Lower leg skin (tissue), 3 donors: ENCODE measurements at regions not wholly inside any gene's neighbourhood (a gene's known extent, or its start where the extent isn't known, plus 50 kb on each side); places are given as distances from the start of the nearest gene placed in this dataset.

Source experiments
- POLR2A ChIP-seq, 2 donors: fragments of 450-650 bp; IDR thresholded peaks; one replicate each; pipeline ENCODE4 v1.6.1; 2016 to 2017; ENCODE audit warnings: antibody characterized with exemption in 2 of 2, mild to moderate bottlenecking in 1 of 2, moderate library complexity in 1 of 2
- TF ChIP-seq, protein P1 (sequence below), 3 donors: fragments of 450-650 bp; IDR thresholded peaks; one replicate each; pipeline ENCODE4 v1.5.1; 2016; ENCODE audit warnings: antibody characterized with exemption in 3 of 3, mild to moderate bottlenecking in 3 of 3, moderate library complexity in 2 of 3

DNA sequence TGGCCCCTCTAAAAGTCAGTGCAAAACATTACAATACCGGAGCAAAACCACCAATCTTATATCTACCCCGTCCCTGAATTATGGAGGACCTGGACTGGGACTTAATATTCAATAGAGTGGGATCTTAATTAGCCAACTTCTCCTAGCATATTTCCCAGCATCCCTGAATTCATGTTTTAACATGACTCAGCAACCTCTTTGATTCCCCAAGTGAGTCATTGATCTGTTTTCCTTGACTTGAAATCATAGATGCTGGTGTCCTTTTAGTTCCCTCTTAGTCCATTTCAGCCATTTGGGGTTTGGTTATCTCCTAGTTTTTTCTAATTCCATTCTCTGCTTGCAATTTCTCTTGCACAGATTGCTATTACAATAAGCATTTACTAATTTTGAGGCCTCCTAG, 677.7 kb upstream of the CELF4 start:
- TF ChIP-seq, protein P1, sequence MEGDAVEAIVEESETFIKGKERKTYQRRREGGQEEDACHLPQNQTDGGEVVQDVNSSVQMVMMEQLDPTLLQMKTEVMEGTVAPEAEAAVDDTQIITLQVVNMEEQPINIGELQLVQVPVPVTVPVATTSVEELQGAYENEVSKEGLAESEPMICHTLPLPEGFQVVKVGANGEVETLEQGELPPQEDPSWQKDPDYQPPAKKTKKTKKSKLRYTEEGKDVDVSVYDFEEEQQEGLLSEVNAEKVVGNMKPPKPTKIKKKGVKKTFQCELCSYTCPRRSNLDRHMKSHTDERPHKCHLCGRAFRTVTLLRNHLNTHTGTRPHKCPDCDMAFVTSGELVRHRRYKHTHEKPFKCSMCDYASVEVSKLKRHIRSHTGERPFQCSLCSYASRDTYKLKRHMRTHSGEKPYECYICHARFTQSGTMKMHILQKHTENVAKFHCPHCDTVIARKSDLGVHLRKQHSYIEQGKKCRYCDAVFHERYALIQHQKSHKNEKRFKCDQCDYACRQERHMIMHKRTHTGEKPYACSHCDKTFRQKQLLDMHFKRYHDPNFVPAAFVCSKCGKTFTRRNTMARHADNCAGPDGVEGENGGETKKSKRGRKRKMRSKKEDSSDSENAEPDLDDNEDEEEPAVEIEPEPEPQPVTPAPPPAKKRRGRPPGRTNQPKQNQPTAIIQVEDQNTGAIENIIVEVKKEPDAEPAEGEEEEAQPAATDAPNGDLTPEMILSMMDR (IDR thresholded peaks at IDR 0.05): no peak
- no peak for TF ChIP-seq POLR2A (IDR thresholded peaks at IDR 0.05)
